GM18498 (cell line): ENCODE measurements at regions not wholly inside any gene's neighbourhood (a gene's known extent, or its start where the extent isn't known, plus 50 kb on each side); places are given as distances from the start of the nearest gene placed in this dataset.

Source experiments
- ATAC-seq: cut with Tn5 transposase; IDR thresholded peaks from one replicate; pipeline ENCODE4 v1.9.1; 2021; ENCODE audit warnings: mild to moderate bottlenecking, moderate library complexity; ENCODE audit not compliant: unreplicated experiment

- ATAC-seq: no peak
These were observed 166.6 kb downstream of the SLC28A3 start for GRCh38 chr9:84173961-84174360.

GRCh38 chr9:84174486-84174885, 166.1 kb downstream of the SLC28A3 start:
- no peak for ATAC-seq

GRCh38 chr9:84177407-84177806, 163.2 kb downstream of the SLC28A3 start:
- no peak for ATAC-seq

GRCh38 chr9:84179531-84179930, 161.0 kb downstream of the SLC28A3 start:
- ATAC-seq: no peak

GRCh38 chr9:84187090-84187489, 153.5 kb downstream of the SLC28A3 start:
- ATAC-seq: no peak

GRCh38 chr9:84189904-84190303, 150.7 kb downstream of the SLC28A3 start:
- no peak for ATAC-seq

- ATAC-seq: no peak
These were observed 150.1 kb downstream of the SLC28A3 start for GRCh38 chr9:84190411-84190810.

- ATAC-seq: no peak
These were observed 133.7 kb downstream of the SLC28A3 start for GRCh38 chr9:84206801-84207370.

- ATAC-seq: no peak
These were observed 133.0 kb downstream of the SLC28A3 start for GRCh38 chr9:84207491-84207951.

- no peak for ATAC-seq
These were observed 128.3 kb downstream of the SLC28A3 start for GRCh38 chr9:84212246-84212645.

- ATAC-seq: no peak
These were observed 127.6 kb downstream of the SLC28A3 start for GRCh38 chr9:84212982-84213381.

GRCh38 chr9:84216151-84216550, 124.4 kb downstream of the SLC28A3 start:
- no peak for ATAC-seq

GRCh38 chr9:84218322-84218721, 122.2 kb downstream of the SLC28A3 start:
- no peak for ATAC-seq

- ATAC-seq: no peak
These were observed 116.3 kb downstream of the SLC28A3 start for GRCh38 chr9:84224246-84224645.
